ENCODE measurements at regions not wholly inside any gene's neighbourhood (a gene's known extent, or its start where the extent isn't known, plus 50 kb on each side); places are given as distances from the start of the nearest gene placed in this dataset.

GRCh38 chr14:76280221-76280620, 95.7 kb upstream of the ESRRB start (continued):
- no peak for TF ChIP-seq TP53 (CRISPR knock-in tag; IDR thresholded peaks at IDR 0.05)
- TF ChIP-seq KDM1A (IDR thresholded peaks at IDR 0.05; ENCODE audit: low read depth), result no peak
- no peak for TF ChIP-seq RNF2 (IDR thresholded peaks at IDR 0.05; ENCODE audit: borderline replicate concordance, low read depth)
- TF ChIP-seq SREBF2 (IDR thresholded peaks at IDR 0.05), result no peak
- no peak for TF ChIP-seq ATOH8 (CRISPR knock-in tag; IDR thresholded peaks at IDR 0.05; ENCODE audit: low read depth)
- no peak for TF ChIP-seq EP300 (IDR thresholded peaks at IDR 0.05)

- H3K4me2 ChIP-seq, result no peak overlapping the region
- no peaks in the 10 kb centered on the region for H3K4me1 ChIP-seq
- no peaks in the 10 kb centered on the region for H3K9me3 ChIP-seq
- TF ChIP-seq ZC3H11A (IDR thresholded peaks at IDR 0.05), result no peak
- no peak for TF ChIP-seq NFE2L2 (conservative IDR thresholded peaks at IDR 0.05; ENCODE audit: low read length)
- no peak for TF ChIP-seq MAZ (IDR thresholded peaks at IDR 0.05; ENCODE audit: borderline replicate concordance, low read depth, low read length)
- no peak for TF ChIP-seq CBX8 (IDR thresholded peaks at IDR 0.05)
- TF ChIP-seq CTCF (IDR thresholded peaks at IDR 0.05), result no peak
- TF ChIP-seq MAFK (IDR thresholded peaks at IDR 0.05; ENCODE audit: partially characterized antibody), result no peak
- CTCF ChIA-PET, result interaction anchor here (1.2 kb wide), 1 partner anchor 232 kb away, joined by 4 read pairs; no protein-coding TSS in a partner anchor
- ATAC-seq (no peak), DNase-seq (ENCODE audit: low read depth in 1 of 2, low spot score in 1 of 2) (no peak), FAIRE-seq (no peak)
- POLR2A ChIA-PET, result no interaction called here
- WGBS (ENCODE audit: missing lambda C conversion rate), result 29% methylated on average over 2 of the region's 2 CpGs
- H3K4me3 ChIP-seq, result no peak overlapping the region
- no peak overlapping the region for H3K27ac ChIP-seq
Measured at GRCh38 chr14:76282581-76282980, 93.4 kb upstream of the ESRRB start.

- FAIRE-seq, result no peak
Measured at GRCh38 chr14:76287063-76287462, 88.9 kb upstream of the ESRRB start.

More at GRCh38 chr14:76287063-76287462, 88.9 kb upstream of the ESRRB start:
- Histone ChIP-seq H3K27ac (no peak overlapping the region), H3K4me1 (no peaks in the 10 kb centered on the region), H3K9me3 (no peaks in the 10 kb centered on the region), H3K4me3 (no peak overlapping the region), H3K4me2 (no peak overlapping the region)
- TF ChIP-seq PBX3 (IDR thresholded peaks at IDR 0.05) (no peak), RNF2 (IDR thresholded peaks at IDR 0.05; ENCODE audit: borderline replicate concordance, low read depth) (no peak), NR3C1 (IDR thresholded peaks at IDR 0.05) (no peak), HOXA7 (CRISPR knock-in tag; IDR thresholded peaks at IDR 0.05) (no peak), CHD2 (IDR thresholded peaks at IDR 0.05; ENCODE audit: low read length, partially characterized antibody) (no peak), TP53 (CRISPR knock-in tag; IDR thresholded peaks at IDR 0.05) (no peak), EHMT2 (IDR thresholded peaks at IDR 0.05; ENCODE audit: low read depth) (no peak), FOXS1 (CRISPR knock-in tag; IDR thresholded peaks at IDR 0.05) (no peak), NPAS2 (CRISPR knock-in tag; IDR thresholded peaks at IDR 0.05; ENCODE audit: borderline replicate concordance) (no peak), ELK1 (IDR thresholded peaks at IDR 0.05; ENCODE audit: low read depth, low read length) (no peak)
- DNase-seq (ENCODE audit: low read depth in 1 of 2, low spot score in 1 of 2), result no peak
- ATAC-seq, result no peak
- WGBS (ENCODE audit: missing lambda C conversion rate), result 95% methylated on average over 1 of the region's 1 CpG
- ChIA-PET CTCF (no interaction called here), POLR2A (no interaction called here)

Measured in A549 (cell line).